Activated B cell treated with CpG ODN at 0.5 μM for 24 hours (primary cell): ENCODE measurements at regions not wholly inside any gene's neighbourhood (a gene's known extent, or its start where the extent isn't known, plus 50 kb on each side); places are given as distances from the start of the nearest gene placed in this dataset.
"Not testable (repeated sequence)": the region's sequence is repeated elsewhere in the genome, so short reads cannot be mapped to it uniquely, and the experiment has no call there.

Experiments used
- ATAC-seq: fragments of 200-7000 bp; cut with Tn5 transposase; one replicate; pipeline ENCODE4 v1.10.0; 2021; ENCODE audit warnings: low read depth, mild to moderate bottlenecking, moderate library complexity
- CTCF ChIA-PET: fragments of 350-600 bp; sonication (Branson Sonifier 250); formaldehyde crosslinking; loops from one replicate; lab custom pipeline; 2021; ENCODE audit warnings: antibody characterized with exemption; lab: Charles Lee
- POLR2A ChIA-PET: fragments of 350-600 bp; sonication (Branson Sonifier 250); formaldehyde crosslinking; loops from one replicate; lab custom pipeline; 2021; ENCODE audit warnings: antibody characterized with exemption; lab: Charles Lee
- DNase-seq: peaks from one replicate; pipeline ENCODE4 v3.0.0; 2022
- H3K27ac Mint-ChIP-seq: one replicate; pipeline ENCODE4 v1.8.0; 2020; ENCODE audit warnings: mixed read lengths
- H3K27me3 Mint-ChIP-seq: one replicate; pipeline ENCODE4 v1.8.0; 2021; ENCODE audit warnings: mixed read lengths
- H3K36me3 Mint-ChIP-seq: one replicate; pipeline ENCODE4 v1.8.0; 2021; ENCODE audit warnings: low read depth, mixed read lengths
- H3K4me1 Mint-ChIP-seq: one replicate; pipeline ENCODE4 v1.8.0; 2021; ENCODE audit warnings: mixed read lengths
- H3K4me3 Mint-ChIP-seq: one replicate; pipeline ENCODE4 v1.8.0; 2020; ENCODE audit warnings: mild to moderate bottlenecking, mixed read lengths
- H3K9me3 Mint-ChIP-seq: one replicate; pipeline ENCODE4 v1.8.0; 2020; ENCODE audit warnings: mixed read lengths
- intact Hi-C: fragments of 100-400 bp; cut with micrococcal nuclease; formaldehyde crosslinking; loops from one replicate; pipeline ENCODE4 v1.15.1; 2024
- TF ChIP-seq, protein P1 (sequence below): fragments of 200-600 bp; IDR thresholded peaks from one replicate; pipeline ENCODE4 v1.8.0; 2022; ENCODE audit warnings: antibody characterized with exemption, mild to moderate bottlenecking

DNA sequence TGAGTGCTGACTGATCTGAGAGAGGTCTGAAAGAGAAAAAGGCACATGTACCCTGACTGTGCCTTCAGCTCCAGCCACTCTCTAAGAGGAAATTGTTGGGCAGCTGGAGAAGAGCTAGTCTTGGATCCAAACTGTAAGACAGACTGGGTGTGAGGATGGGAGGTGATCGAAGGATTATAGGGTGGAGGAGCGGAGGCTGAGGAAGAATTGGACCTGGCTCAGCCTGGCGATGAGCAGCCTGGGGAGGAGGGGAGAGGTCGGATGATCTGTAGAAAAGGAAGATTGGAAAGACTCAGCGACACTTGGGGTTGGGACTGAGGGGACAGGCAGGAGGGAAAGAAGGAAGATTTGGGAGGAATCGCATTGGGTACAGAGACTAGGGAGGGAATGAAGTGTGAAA lies 98.6 kb upstream of the SLC25A48 start:
- H3K9me3 Mint-ChIP-seq = no peaks in the 10 kb centered on the region
- TF ChIP-seq, protein P1, sequence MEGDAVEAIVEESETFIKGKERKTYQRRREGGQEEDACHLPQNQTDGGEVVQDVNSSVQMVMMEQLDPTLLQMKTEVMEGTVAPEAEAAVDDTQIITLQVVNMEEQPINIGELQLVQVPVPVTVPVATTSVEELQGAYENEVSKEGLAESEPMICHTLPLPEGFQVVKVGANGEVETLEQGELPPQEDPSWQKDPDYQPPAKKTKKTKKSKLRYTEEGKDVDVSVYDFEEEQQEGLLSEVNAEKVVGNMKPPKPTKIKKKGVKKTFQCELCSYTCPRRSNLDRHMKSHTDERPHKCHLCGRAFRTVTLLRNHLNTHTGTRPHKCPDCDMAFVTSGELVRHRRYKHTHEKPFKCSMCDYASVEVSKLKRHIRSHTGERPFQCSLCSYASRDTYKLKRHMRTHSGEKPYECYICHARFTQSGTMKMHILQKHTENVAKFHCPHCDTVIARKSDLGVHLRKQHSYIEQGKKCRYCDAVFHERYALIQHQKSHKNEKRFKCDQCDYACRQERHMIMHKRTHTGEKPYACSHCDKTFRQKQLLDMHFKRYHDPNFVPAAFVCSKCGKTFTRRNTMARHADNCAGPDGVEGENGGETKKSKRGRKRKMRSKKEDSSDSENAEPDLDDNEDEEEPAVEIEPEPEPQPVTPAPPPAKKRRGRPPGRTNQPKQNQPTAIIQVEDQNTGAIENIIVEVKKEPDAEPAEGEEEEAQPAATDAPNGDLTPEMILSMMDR = no peak
- H3K27ac Mint-ChIP-seq = no peak overlapping the region
- no peak for DNase-seq
- no peak overlapping the region for H3K4me3 Mint-ChIP-seq
- no peaks in the 10 kb centered on the region for H3K4me1 Mint-ChIP-seq
- POLR2A ChIA-PET = no interaction called here
- peaks cover 3% of the 10 kb centered on the region for H3K27me3 Mint-ChIP-seq
- CTCF ChIA-PET = no interaction called here
- H3K36me3 Mint-ChIP-seq = no peaks in the 10 kb centered on the region
- intact Hi-C loops = no loop called here
- no peak for ATAC-seq

DNA sequence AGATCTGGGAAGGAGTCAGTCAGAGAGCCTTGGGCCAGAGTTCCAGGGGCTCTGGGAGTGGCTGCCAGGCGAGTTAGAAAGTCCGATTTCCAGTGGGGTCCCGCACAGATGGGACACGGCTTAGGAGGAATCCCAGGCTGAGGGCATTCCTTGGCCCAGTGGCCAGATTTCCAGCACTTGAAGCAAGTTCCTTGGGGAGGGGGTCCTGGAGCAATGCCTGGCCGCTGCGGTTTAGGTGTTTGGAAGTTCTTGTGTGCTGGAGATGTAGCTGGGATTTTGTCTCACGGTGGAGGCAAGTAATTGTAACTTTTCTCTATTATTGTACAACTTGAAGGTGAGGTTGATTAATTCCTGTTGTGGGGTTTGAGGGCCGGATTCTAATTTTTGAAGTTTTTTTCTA lies 99.5 kb upstream of the SLC25A48 start:
- H3K9me3 Mint-ChIP-seq, H3K36me3 Mint-ChIP-seq, H3K27me3 Mint-ChIP-seq, CTCF ChIA-PET, H3K4me1 Mint-ChIP-seq, ATAC-seq, DNase-seq, intact Hi-C loops, H3K4me3 Mint-ChIP-seq, POLR2A ChIA-PET, H3K27ac Mint-ChIP-seq: not testable (repeated sequence)

DNA sequence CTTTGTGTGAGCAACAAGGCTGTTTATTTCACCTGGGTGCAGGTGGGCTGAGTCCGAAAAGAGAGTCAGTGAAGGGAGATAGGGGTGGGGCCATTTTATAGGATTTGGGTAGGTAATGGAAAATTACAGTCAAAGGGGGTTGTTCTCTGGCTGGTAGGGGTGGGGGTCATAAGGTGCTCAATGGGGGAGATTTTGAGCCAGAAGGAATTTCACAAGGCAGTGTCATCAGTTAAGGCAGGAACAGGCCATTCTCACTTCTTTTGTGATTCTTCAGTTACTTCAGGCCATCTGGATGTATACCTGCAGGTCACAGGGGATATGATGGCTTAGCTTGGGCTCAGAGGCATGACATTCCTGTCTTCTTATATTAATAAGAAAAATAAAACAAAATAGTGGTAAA lies 103.4 kb upstream of the SLC25A48 start:
- H3K36me3 Mint-ChIP-seq, intact Hi-C loops, H3K27me3 Mint-ChIP-seq, H3K9me3 Mint-ChIP-seq, CTCF ChIA-PET, H3K4me1 Mint-ChIP-seq, H3K27ac Mint-ChIP-seq, H3K4me3 Mint-ChIP-seq, ATAC-seq, POLR2A ChIA-PET, DNase-seq: not testable (repeated sequence)

DNA sequence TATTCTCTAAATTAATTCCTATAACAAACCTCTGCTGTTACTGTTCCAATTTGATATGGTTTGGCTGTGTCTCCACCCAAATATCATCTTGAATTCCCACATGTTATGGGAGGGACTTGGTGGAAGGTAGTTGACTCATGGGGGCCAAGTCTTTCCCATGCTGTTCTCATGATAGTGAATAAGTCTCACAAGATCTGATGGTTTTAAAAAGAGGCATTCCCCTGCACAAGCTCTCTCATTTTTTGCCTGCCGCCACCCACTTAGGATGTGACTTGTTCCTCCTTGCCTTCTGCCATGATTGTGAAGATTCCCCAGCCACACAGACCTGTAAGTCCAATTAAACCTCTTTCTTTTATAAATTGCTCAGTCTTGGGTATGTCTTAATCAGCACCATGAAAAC lies 104.3 kb upstream of the SLC25A48 start:
- H3K4me1 Mint-ChIP-seq, H3K36me3 Mint-ChIP-seq, H3K27ac Mint-ChIP-seq, ATAC-seq, POLR2A ChIA-PET, intact Hi-C loops, H3K9me3 Mint-ChIP-seq, CTCF ChIA-PET, H3K27me3 Mint-ChIP-seq, H3K4me3 Mint-ChIP-seq, DNase-seq: not testable (repeated sequence)

DNA sequence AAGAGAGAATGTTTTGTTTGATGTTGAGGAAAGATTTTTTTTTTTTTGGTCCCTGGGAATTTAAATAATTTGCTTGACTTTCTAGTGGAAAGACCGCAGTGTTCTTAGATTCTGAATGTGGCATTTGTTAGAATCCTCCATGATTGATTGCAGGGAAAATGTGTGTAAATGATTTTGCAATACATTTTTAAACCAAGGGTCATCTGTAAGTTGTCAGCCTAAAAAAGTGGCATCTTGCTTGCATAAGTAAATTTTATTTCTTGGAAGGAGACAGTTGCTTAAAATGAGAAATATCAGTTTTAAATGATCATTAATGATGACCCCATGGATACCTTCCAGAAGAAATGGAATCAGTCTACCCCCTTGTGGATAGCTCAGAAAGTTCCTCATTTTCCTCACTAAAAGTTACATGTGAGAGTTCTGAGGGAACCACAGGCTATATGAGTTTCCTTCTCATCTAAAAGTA lies 105.1 kb upstream of the SLC25A48 start:
- Mint-ChIP-seq H3K4me1 (no peaks in the 10 kb centered on the region), H3K36me3 (no peaks in the 10 kb centered on the region), H3K27ac (no peak overlapping the region), H3K4me3 (no peak overlapping the region), H3K9me3 (no peaks in the 10 kb centered on the region), H3K27me3 (peaks cover 2% of the 10 kb centered on the region)
- intact Hi-C loops = no loop called here
- CTCF ChIA-PET = no interaction called here
- ATAC-seq = no peak
- POLR2A ChIA-PET = interaction anchor here (0.7 kb wide), 1 partner anchor 16 kb away, joined by 4 read pairs; no protein-coding TSS in a partner anchor
- TF ChIP-seq, protein P1 = no peak
- no peak for DNase-seq

DNA sequence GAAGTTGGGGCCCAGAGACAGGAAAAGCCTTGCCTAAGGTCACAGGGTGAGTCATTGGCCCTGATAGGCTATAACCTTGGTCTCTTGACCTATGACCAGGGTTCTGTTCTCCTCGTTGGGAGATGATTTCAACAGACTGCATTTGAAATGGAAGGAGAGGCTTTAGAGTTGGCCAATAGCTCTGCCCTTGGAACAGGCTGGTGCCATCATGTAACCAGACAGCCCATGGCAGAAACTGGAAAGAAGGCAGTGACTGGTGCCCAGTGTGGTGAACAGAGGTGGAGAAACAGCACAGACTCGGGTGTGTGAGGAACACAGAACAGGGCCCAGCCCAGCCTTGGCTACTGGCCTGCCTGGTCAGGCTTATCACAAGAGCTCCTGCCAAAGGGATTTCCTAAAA lies 109.8 kb upstream of the SLC25A48 start:
- CTCF ChIA-PET = no interaction called here
- peaks cover 2% of the 10 kb centered on the region for H3K27me3 Mint-ChIP-seq
- no peaks in the 10 kb centered on the region for H3K4me1 Mint-ChIP-seq
- POLR2A ChIA-PET = no interaction called here
- no peaks in the 10 kb centered on the region for H3K36me3 Mint-ChIP-seq
- H3K27ac Mint-ChIP-seq = no peak overlapping the region
- DNase-seq (no peak), ATAC-seq (no peak)
- no peaks in the 10 kb centered on the region for H3K9me3 Mint-ChIP-seq
- H3K4me3 Mint-ChIP-seq = no peak overlapping the region
- intact Hi-C loops = no loop called here
- TF ChIP-seq, protein P1 = no peak

DNA sequence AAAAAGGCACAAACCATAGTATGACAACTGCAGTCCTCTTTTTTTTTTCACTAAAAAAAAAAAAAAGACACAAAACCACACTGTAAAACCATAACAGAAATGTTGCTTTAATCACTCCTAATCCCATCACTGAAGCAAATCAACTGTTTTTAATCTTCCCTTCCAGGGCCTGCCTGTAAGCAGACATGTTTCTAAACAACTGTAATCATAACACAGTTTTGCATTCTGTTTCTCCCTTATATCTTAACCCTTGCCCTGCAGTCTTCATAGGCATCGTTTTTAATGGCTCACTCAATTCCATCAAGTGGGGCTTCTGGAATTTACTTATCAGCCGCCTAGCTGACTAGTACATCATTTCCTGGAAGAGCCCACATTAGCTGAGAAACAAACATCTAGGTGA lies 111.0 kb upstream of the SLC25A48 start:
- Mint-ChIP-seq H3K9me3 (no peaks in the 10 kb centered on the region), H3K36me3 (no peaks in the 10 kb centered on the region), H3K27me3 (peaks cover under 1% of the 10 kb centered on the region), H3K4me1 (no peaks in the 10 kb centered on the region), H3K27ac (no peak overlapping the region), H3K4me3 (no peak overlapping the region)
- no peak for DNase-seq
- intact Hi-C loops = no loop called here
- no peak for ATAC-seq
- CTCF ChIA-PET = no interaction called here
- TF ChIP-seq, protein P1 = no peak
- POLR2A ChIA-PET = no interaction called here
